Posterior vena cava (tissue), 2 donors: ENCODE measurements at regions not wholly inside any gene's neighbourhood (a gene's known extent, or its start where the extent isn't known, plus 50 kb on each side); places are given as distances from the start of the nearest gene placed in this dataset.

Source experiments
- DNase-seq: peaks from one replicate; pipeline ENCODE4 v3.0.0-alpha.2; 2020; ENCODE audit warnings: low spot score
- intact Hi-C, 2 donors: fragments of 100-400 bp; cut with DNase I; formaldehyde crosslinking; loops; one replicate each; pipeline versions ENCODE4 v1.14.1 to v1.14.2; 2022 to 2023
- donor health status: DM: yes; HTN: yes; CAD: no.
- donor health status: DM: yes; HTN: yes; CAD: no.

- DNase-seq = no peak
- intact Hi-C loops = no loop called here
Measured at GRCh38 chr18:77701977-77702376, 452.3 kb downstream of the GALR1 start.

- no peak for DNase-seq
- intact Hi-C loops = no loop called here
Measured at GRCh38 chr18:77702686-77703085, 453.0 kb downstream of the GALR1 start.

GRCh38 chr18:77705301-77705700 is 455.7 kb downstream of the GALR1 start:
- intact Hi-C loops = no loop called here
- no peak for DNase-seq

GRCh38 chr18:77708826-77709506 is 459.3 kb downstream of the GALR1 start:
- intact Hi-C loops = no loop called here
- DNase-seq = no peak

GRCh38 chr18:77711096-77711495 is 461.4 kb downstream of the GALR1 start:
- intact Hi-C loops = no loop called here
- no peak for DNase-seq

GRCh38 chr18:77714716-77715115 is 465.1 kb downstream of the GALR1 start:
- intact Hi-C loops = no loop called here
- no peak for DNase-seq

- no peak for DNase-seq
- intact Hi-C loops = no loop called here
Measured at GRCh38 chr18:77716282-77716681, 466.6 kb downstream of the GALR1 start.

- DNase-seq = no peak
- intact Hi-C loops = no loop called here
Measured at GRCh38 chr18:77733292-77733903, 483.8 kb downstream of the GALR1 start.

- DNase-seq = no peak
- intact Hi-C loops = no loop called here
Measured at GRCh38 chr18:77736842-77737241, 487.2 kb downstream of the GALR1 start.

GRCh38 chr18:77737405-77737804 is 487.8 kb downstream of the GALR1 start:
- intact Hi-C loops = no loop called here
- DNase-seq = no peak

- no peak for DNase-seq
- intact Hi-C loops = no loop called here
Measured at GRCh38 chr18:77749089-77749488, 499.4 kb downstream of the GALR1 start.

- intact Hi-C loops = loop anchor here in 1 of 2 donors (5.0 kb wide), 1 partner anchor 587 kb away; no protein-coding TSS in a partner anchor
- no peak for DNase-seq
Measured at GRCh38 chr18:77750006-77750405, 500.4 kb downstream of the GALR1 start.

GRCh38 chr18:77754475-77755044 is 504.9 kb downstream of the GALR1 start:
- DNase-seq = no peak
- intact Hi-C loops = loop anchor here in 1 of 2 donors (5.0 kb wide), 1 partner anchor 583 kb away; no protein-coding TSS in a partner anchor

GRCh38 chr18:77755187-77755586 is 505.5 kb downstream of the GALR1 start:
- intact Hi-C loops = no loop called here
- no peak for DNase-seq

GRCh38 chr18:77761332-77761731 is 511.7 kb downstream of the GALR1 start:
- intact Hi-C loops = no loop called here
- DNase-seq = no peak

GRCh38 chr18:77762014-77762413 is 512.4 kb downstream of the GALR1 start:
- intact Hi-C loops = no loop called here
- no peak for DNase-seq

GRCh38 chr18:77762642-77763041 is 513.0 kb downstream of the GALR1 start:
- intact Hi-C loops = no loop called here
- DNase-seq = no peak

- no peak for DNase-seq
- intact Hi-C loops = no loop called here
Measured at GRCh38 chr18:77763530-77764145, 514.0 kb downstream of the GALR1 start.

- intact Hi-C loops = no loop called here
- DNase-seq = no peak
Measured at GRCh38 chr18:77765468-77765867, 515.8 kb downstream of the GALR1 start.

- intact Hi-C loops = no loop called here
- DNase-seq = no peak
Measured at GRCh38 chr18:77766421-77766820, 516.8 kb downstream of the GALR1 start.
